ENCODE measurements at regions not wholly inside any gene's neighbourhood (a gene's known extent, or its start where the extent isn't known, plus 50 kb on each side); places are given as distances from the start of the nearest gene placed in this dataset.

DNA sequence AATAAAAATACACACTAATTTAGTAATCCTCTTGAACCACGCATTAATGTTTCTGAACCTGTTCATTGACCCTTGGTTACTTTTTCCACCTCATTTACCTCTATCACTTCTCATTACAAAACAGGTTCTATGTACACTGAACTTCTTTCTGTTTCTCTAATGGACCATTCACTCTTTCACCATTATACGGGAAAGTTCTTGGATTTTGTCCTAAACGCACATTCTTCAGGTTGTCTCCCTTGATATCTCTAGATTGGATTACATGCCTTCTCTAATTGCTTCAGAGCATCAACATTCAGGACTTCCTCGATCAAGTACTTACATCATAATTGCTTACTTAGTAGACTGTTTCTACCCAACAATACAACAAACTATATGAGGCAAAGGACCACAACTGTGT is 359.4 kb upstream of the FSTL5 start:
- no peak for ATAC-seq
- intact Hi-C loops (cut with DNase I) = no loop called here
- 71 to 80% methylated on average over 4 of the region's 4 CpGs for WGBS, 2 donors

DNA sequence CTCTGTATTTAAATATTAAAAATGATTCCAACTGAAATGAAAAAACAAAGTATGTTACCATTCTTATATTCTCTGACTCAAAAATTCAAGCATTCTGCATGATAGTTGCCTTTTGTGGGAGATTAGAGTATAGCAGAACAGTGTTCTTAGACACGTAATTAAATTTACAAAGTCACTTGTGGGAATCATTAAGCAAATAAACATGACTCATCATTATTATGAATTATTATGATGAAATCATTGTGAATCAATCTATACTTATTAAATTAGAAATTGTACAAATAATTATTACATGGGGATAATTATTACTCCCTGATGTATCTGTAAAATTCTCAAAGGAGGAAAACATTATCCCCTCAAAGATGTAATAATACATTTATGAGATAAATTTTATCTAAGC is 358.9 kb upstream of the FSTL5 start:
- no peaks in the 10 kb centered on the region for H3K9me3 ChIP-seq
- TF ChIP-seq CTCF (IDR thresholded peaks at IDR 0.05) = no peak
- H3K4me3 ChIP-seq = no peak overlapping the region
- H3K27me3 ChIP-seq = no peaks in the 10 kb centered on the region
- intact Hi-C loops (cut with DNase I) = no loop called here
- H3K27ac ChIP-seq = no peak overlapping the region
- 87 to 89% methylated on average over 1 of the region's 1 CpG for WGBS, 2 donors
- H3K36me3 ChIP-seq = no peaks in the 10 kb centered on the region
- ATAC-seq (no peak), DNase-seq (no peak)
- no peaks in the 10 kb centered on the region for H3K4me1 ChIP-seq

More for the DNA sequence above, 359.4 kb upstream of the FSTL5 start:
- Histone ChIP-seq H3K27ac (no peak overlapping the region), H3K36me3 (no peaks in the 10 kb centered on the region), H3K4me3 (no peak overlapping the region), H3K9me3 (no peaks in the 10 kb centered on the region), H3K4me1 (no peaks in the 10 kb centered on the region), H3K27me3 (no peaks in the 10 kb centered on the region)
- DNase-seq = no peak
- TF ChIP-seq CTCF (IDR thresholded peaks at IDR 0.05) = no peak

- Histone ChIP-seq H3K36me3 (no peaks in the 10 kb centered on the region), H3K9me3 (no peaks in the 10 kb centered on the region), H3K27ac (no peak overlapping the region), H3K4me3 (no peak overlapping the region), H3K4me1 (no peaks in the 10 kb centered on the region), H3K27me3 (no peaks in the 10 kb centered on the region)
- no peak for TF ChIP-seq CTCF (IDR thresholded peaks at IDR 0.05)
- WGBS, 2 donors = 55 to 71% methylated on average over 3 of the region's 3 CpGs
- no peak for ATAC-seq
- intact Hi-C loops (cut with DNase I) = no loop called here
- DNase-seq = no peak
These were observed 347.1 kb upstream of the FSTL5 start for GRCh38 chr4:162510937-162511336.

DNA sequence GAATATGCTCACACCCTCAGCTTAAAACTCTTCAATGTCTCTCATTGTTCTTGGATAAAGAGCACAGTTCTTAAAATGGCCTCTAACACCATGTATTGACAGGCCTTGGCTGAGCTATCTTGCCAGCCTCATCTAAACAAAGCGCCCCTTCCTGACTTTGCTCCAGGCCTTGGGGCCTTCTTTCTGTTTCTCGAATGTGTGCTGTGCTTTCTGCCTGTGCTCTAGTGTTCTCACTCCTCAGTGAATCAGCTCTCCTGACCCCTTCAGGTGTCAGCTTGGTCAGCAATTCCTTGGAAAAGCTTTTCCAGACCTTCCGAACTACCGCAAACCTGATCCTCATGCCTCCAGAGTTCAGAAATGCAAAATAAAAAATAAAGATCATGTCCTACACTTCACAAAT is 346.3 kb upstream of the FSTL5 start:
- Histone ChIP-seq H3K4me3 (no peak overlapping the region), H3K27ac (no peak overlapping the region), H3K36me3 (no peaks in the 10 kb centered on the region), H3K27me3 (no peaks in the 10 kb centered on the region), H3K4me1 (no peaks in the 10 kb centered on the region), H3K9me3 (no peaks in the 10 kb centered on the region)
- ATAC-seq (no peak), DNase-seq (no peak)
- 80 to 85% methylated on average over 4 of the region's 4 CpGs for WGBS, 2 donors
- no peak for TF ChIP-seq CTCF (IDR thresholded peaks at IDR 0.05)
- intact Hi-C loops (cut with DNase I) = no loop called here

DNA sequence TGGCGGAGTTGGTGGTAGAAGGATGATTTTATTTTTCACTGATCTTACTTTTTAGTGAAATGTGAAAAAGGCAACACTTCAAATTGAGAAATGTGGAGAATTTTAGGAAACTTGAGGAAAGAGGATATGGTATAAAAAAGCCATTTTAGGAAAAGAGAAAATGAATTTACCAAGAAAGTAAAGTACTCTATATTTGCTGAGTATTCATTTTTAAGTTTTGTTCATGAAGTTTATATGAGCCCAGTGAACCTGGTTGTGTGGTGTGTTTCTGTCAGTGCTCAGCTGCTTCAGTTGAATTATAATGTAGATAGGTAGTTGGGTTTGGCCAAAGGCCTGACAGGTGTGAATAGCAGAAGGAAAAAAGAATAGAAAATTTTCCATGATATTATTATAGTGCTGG is 345.5 kb upstream of the FSTL5 start:
- no peaks in the 10 kb centered on the region for H3K36me3 ChIP-seq
- DNase-seq = no peak
- H3K27ac ChIP-seq = no peak overlapping the region
- H3K9me3 ChIP-seq = no peaks in the 10 kb centered on the region
- WGBS, 2 donors = 94% methylated on average over 1 of the region's 1 CpG
- H3K4me3 ChIP-seq = no peak overlapping the region
- intact Hi-C loops (cut with DNase I) = loop anchor here in 1 of 10 donors (10.0 kb wide), 1 partner anchor 815 kb away; no protein-coding TSS in a partner anchor
- TF ChIP-seq CTCF (IDR thresholded peaks at IDR 0.05) = no peak
- no peak for ATAC-seq
- no peaks in the 10 kb centered on the region for H3K27me3 ChIP-seq
- no peaks in the 10 kb centered on the region for H3K4me1 ChIP-seq

Measured in heart right ventricle (tissue), 16 donors.